Glutamatergic neuron (in vitro differentiated cells): ENCODE measurements at regions not wholly inside any gene's neighbourhood (a gene's known extent, or its start where the extent isn't known, plus 50 kb on each side); places are given as distances from the start of the nearest gene placed in this dataset.

Experiments
- DNase-seq: peaks from one replicate; pipeline ENCODE4 v3.0.0; 2022
- H3K27ac Mint-ChIP-seq: one replicate; pipeline ENCODE4 v1.8.0; 2020; ENCODE audit warnings: mild to moderate bottlenecking, mixed read lengths, inconsistent platforms; ENCODE audit not compliant: unreplicated experiment
- H3K27me3 Mint-ChIP-seq: one replicate; pipeline ENCODE4 v1.8.0; 2020; ENCODE audit warnings: mild to moderate bottlenecking, moderate library complexity, mixed read lengths, inconsistent platforms; ENCODE audit not compliant: unreplicated experiment
- H3K36me3 Mint-ChIP-seq: one replicate; pipeline ENCODE4 v1.8.0; 2020; ENCODE audit warnings: mild to moderate bottlenecking, mixed read lengths, inconsistent platforms; ENCODE audit not compliant: unreplicated experiment
- H3K4me1 Mint-ChIP-seq: one replicate; pipeline ENCODE4 v1.8.0; 2020; ENCODE audit warnings: mild to moderate bottlenecking, low read depth, mixed read lengths, inconsistent platforms; ENCODE audit not compliant: unreplicated experiment
- H3K4me3 Mint-ChIP-seq: one replicate; pipeline ENCODE4 v1.8.0; 2020; ENCODE audit warnings: mild to moderate bottlenecking, mixed read lengths, inconsistent platforms; ENCODE audit not compliant: unreplicated experiment
- H3K9me3 Mint-ChIP-seq: one replicate; pipeline ENCODE4 v1.8.0; 2020; ENCODE audit warnings: mild to moderate bottlenecking, moderate library complexity, mixed read lengths, inconsistent platforms; ENCODE audit not compliant: unreplicated experiment
- TF ChIP-seq, protein P1 (sequence below): fragments of 200-600 bp; sonication (generic); IDR thresholded peaks from one replicate; pipeline ENCODE4 v1.5.0; 2021; ENCODE audit not compliant: partially characterized antibody, unreplicated experiment

DNA sequence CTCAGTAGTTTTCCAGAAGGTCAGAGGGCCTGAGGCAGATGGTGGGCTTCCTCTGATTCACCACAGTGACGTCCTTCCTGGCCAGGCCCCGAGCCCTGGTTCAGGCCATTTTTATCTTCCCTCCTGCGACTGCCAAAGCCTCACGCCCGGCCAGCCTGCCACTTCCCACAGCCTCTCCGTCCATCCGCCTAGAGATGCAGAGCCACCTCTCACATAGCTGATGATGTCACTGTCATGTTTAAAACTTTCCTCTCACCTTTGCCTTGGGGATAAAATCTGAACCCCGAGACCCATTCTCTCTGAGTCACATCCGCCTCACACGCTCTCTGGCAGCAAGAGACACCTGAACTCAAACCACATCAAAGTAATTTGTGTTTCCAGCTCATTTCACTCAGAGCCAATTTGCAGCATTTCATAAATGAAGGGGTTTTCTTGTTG lies 175.3 kb downstream of the QDPR start:
- TF ChIP-seq, protein P1, sequence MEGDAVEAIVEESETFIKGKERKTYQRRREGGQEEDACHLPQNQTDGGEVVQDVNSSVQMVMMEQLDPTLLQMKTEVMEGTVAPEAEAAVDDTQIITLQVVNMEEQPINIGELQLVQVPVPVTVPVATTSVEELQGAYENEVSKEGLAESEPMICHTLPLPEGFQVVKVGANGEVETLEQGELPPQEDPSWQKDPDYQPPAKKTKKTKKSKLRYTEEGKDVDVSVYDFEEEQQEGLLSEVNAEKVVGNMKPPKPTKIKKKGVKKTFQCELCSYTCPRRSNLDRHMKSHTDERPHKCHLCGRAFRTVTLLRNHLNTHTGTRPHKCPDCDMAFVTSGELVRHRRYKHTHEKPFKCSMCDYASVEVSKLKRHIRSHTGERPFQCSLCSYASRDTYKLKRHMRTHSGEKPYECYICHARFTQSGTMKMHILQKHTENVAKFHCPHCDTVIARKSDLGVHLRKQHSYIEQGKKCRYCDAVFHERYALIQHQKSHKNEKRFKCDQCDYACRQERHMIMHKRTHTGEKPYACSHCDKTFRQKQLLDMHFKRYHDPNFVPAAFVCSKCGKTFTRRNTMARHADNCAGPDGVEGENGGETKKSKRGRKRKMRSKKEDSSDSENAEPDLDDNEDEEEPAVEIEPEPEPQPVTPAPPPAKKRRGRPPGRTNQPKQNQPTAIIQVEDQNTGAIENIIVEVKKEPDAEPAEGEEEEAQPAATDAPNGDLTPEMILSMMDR, result no peak
- Mint-ChIP-seq H3K4me3 (no peak overlapping the region), H3K36me3 (no peaks in the 10 kb centered on the region), H3K27ac (no peak overlapping the region), H3K9me3 (no peaks in the 10 kb centered on the region), H3K27me3 (peaks cover 5% of the 10 kb centered on the region), H3K4me1 (no peaks in the 10 kb centered on the region)
- DNase-seq, result no peak

GRCh38 chr4:17336069-17336468 lies 175.8 kb downstream of the QDPR start:
- Mint-ChIP-seq H3K9me3 (no peaks in the 10 kb centered on the region), H3K36me3 (no peaks in the 10 kb centered on the region), H3K27me3 (peaks cover 5% of the 10 kb centered on the region), H3K27ac (no peak overlapping the region), H3K4me1 (no peaks in the 10 kb centered on the region), H3K4me3 (no peak overlapping the region)
- DNase-seq, result no peak
- TF ChIP-seq, protein P1, result no peak

GRCh38 chr4:17335371-17335770 lies 176.5 kb downstream of the QDPR start:
- no peaks in the 10 kb centered on the region for H3K36me3 Mint-ChIP-seq
- peaks cover 5% of the 10 kb centered on the region for H3K27me3 Mint-ChIP-seq
- no peaks in the 10 kb centered on the region for H3K4me1 Mint-ChIP-seq
- no peak overlapping the region for H3K4me3 Mint-ChIP-seq
- DNase-seq, result no peak
- TF ChIP-seq, protein P1, result no peak
- H3K27ac Mint-ChIP-seq, result no peak overlapping the region
- no peaks in the 10 kb centered on the region for H3K9me3 Mint-ChIP-seq

GRCh38 chr4:17332478-17332877 lies 179.4 kb downstream of the QDPR start:
- Mint-ChIP-seq H3K4me3 (no peak overlapping the region), H3K4me1 (no peaks in the 10 kb centered on the region), H3K9me3 (no peaks in the 10 kb centered on the region), H3K27me3 (peaks cover 5% of the 10 kb centered on the region), H3K36me3 (no peaks in the 10 kb centered on the region), H3K27ac (no peak overlapping the region)
- no peak for DNase-seq
- TF ChIP-seq, protein P1, result no peak

DNA sequence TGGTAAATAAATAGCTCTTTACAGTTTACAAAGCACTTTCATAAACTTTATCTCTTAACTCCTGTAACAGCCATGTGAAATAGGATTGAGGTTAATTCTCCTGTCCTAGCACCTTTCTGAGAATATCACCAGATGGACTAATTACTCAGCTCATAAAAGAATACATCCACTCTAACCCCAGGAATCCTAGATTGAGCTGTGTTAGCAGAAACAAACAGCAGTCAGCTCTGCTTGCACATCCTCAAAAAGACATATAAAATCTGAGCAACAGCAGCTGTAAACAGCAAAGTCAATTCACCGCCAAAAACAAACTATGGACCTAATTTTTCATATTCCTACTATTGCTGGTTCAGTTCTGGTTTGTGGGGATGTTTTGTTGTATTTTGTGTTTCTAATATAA lies 182.8 kb downstream of the QDPR start:
- H3K27ac Mint-ChIP-seq, result no peak overlapping the region
- H3K4me3 Mint-ChIP-seq, result no peak overlapping the region
- no peaks in the 10 kb centered on the region for H3K36me3 Mint-ChIP-seq
- no peaks in the 10 kb centered on the region for H3K9me3 Mint-ChIP-seq
- no peaks in the 10 kb centered on the region for H3K27me3 Mint-ChIP-seq
- H3K4me1 Mint-ChIP-seq, result no peaks in the 10 kb centered on the region
- TF ChIP-seq, protein P1, result no peak
- no peak for DNase-seq
